G401.6 (cell line): ENCODE measurements at regions not wholly inside any gene's neighbourhood (a gene's known extent, or its start where the extent isn't known, plus 50 kb on each side); places are given as distances from the start of the nearest gene placed in this dataset.
"Not testable (repeated sequence)": the region's sequence is repeated elsewhere in the genome, so short reads cannot be mapped to it uniquely, and the experiment has no call there.

Experiments
- FAIRE-seq: peaks from 2 replicates; lab custom pipeline; 2012; peaks lifted over from hg19 to GRCh38; lab: Jason Lieb, UNC

- FAIRE-seq = no peak
These were observed 144.4 kb upstream of the ATXN7L3B start for GRCh38 chr12:74393272-74393671.

- no peak for FAIRE-seq
These were observed 143.0 kb upstream of the ATXN7L3B start for GRCh38 chr12:74394647-74395046.

GRCh38 chr12:74401035-74401434, 136.6 kb upstream of the ATXN7L3B start:
- no peak for FAIRE-seq

- no peak for FAIRE-seq
These were observed 135.7 kb upstream of the ATXN7L3B start for GRCh38 chr12:74401966-74402365.

- FAIRE-seq = not testable (repeated sequence)
These were observed 134.5 kb upstream of the ATXN7L3B start for GRCh38 chr12:74403221-74403470.

- FAIRE-seq = no peak
These were observed 129.0 kb upstream of the ATXN7L3B start for GRCh38 chr12:74408601-74409166.

- FAIRE-seq = peak; percentile 92
These were observed 124.9 kb upstream of the ATXN7L3B start for GRCh38 chr12:74412606-74413230.

- peak; percentile 85 for FAIRE-seq
These were observed 122.0 kb upstream of the ATXN7L3B start for GRCh38 chr12:74415633-74416032.

GRCh38 chr12:74418573-74418972, 119.1 kb upstream of the ATXN7L3B start:
- no peak for FAIRE-seq

GRCh38 chr12:74424778-74425177, 112.9 kb upstream of the ATXN7L3B start:
- no peak for FAIRE-seq

- FAIRE-seq = no peak
These were observed 111.5 kb upstream of the ATXN7L3B start for GRCh38 chr12:74426091-74426490.

- no peak for FAIRE-seq
These were observed 108.1 kb upstream of the ATXN7L3B start for GRCh38 chr12:74429535-74429934.

- no peak for FAIRE-seq
These were observed 105.8 kb upstream of the ATXN7L3B start for GRCh38 chr12:74431801-74432200.

GRCh38 chr12:74440469-74440868, 97.2 kb upstream of the ATXN7L3B start:
- no peak for FAIRE-seq

GRCh38 chr12:74441872-74442271, 95.8 kb upstream of the ATXN7L3B start:
- no peak for FAIRE-seq

GRCh38 chr12:74446466-74446865, 91.2 kb upstream of the ATXN7L3B start:
- FAIRE-seq = no peak

- no peak for FAIRE-seq
These were observed 87.8 kb upstream of the ATXN7L3B start for GRCh38 chr12:74449872-74450271.

GRCh38 chr12:74454109-74454508, 83.5 kb upstream of the ATXN7L3B start:
- no peak for FAIRE-seq

GRCh38 chr12:74455429-74455828, 82.2 kb upstream of the ATXN7L3B start:
- no peak for FAIRE-seq

GRCh38 chr12:74456431-74456830, 81.2 kb upstream of the ATXN7L3B start:
- FAIRE-seq = no peak

GRCh38 chr12:74468401-74468800, 69.2 kb upstream of the ATXN7L3B start:
- FAIRE-seq = no peak

- FAIRE-seq = no peak
These were observed 61.4 kb upstream of the ATXN7L3B start for GRCh38 chr12:74476234-74476633.

GRCh38 chr12:74481078-74481477, 56.6 kb upstream of the ATXN7L3B start:
- no peak for FAIRE-seq

- no peak for FAIRE-seq
These were observed 55.5 kb upstream of the ATXN7L3B start for GRCh38 chr12:74482115-74482514.

GRCh38 chr12:74483057-74483456, 54.6 kb upstream of the ATXN7L3B start:
- no peak for FAIRE-seq
